ENCODE measurements at regions not wholly inside any gene's neighbourhood (a gene's known extent, or its start where the extent isn't known, plus 50 kb on each side); places are given as distances from the start of the nearest gene placed in this dataset.
"Not testable (repeated sequence)": the region's sequence is repeated elsewhere in the genome, so short reads cannot be mapped to it uniquely, and the experiment has no call there.

- TF ChIP-seq, protein P1, sequence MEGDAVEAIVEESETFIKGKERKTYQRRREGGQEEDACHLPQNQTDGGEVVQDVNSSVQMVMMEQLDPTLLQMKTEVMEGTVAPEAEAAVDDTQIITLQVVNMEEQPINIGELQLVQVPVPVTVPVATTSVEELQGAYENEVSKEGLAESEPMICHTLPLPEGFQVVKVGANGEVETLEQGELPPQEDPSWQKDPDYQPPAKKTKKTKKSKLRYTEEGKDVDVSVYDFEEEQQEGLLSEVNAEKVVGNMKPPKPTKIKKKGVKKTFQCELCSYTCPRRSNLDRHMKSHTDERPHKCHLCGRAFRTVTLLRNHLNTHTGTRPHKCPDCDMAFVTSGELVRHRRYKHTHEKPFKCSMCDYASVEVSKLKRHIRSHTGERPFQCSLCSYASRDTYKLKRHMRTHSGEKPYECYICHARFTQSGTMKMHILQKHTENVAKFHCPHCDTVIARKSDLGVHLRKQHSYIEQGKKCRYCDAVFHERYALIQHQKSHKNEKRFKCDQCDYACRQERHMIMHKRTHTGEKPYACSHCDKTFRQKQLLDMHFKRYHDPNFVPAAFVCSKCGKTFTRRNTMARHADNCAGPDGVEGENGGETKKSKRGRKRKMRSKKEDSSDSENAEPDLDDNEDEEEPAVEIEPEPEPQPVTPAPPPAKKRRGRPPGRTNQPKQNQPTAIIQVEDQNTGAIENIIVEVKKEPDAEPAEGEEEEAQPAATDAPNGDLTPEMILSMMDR (IDR thresholded peaks at IDR 0.05; ENCODE audit: insufficient read depth, low read depth, low read length), result no peak
- H3K4me3 ChIP-seq (ENCODE audit: low read depth, low read length), result no peak overlapping the region
- no peak for DNase-seq (ENCODE audit: low read depth)
These were observed 359.2 kb downstream of the DNAH5 start for GRCh38 chr5:13585324-13585723.

- DNase-seq (ENCODE audit: low read depth), result no peak
- TF ChIP-seq, protein P1 (IDR thresholded peaks at IDR 0.05; ENCODE audit: insufficient read depth, low read depth, low read length), result no peak
- no peak overlapping the region for H3K4me3 ChIP-seq (ENCODE audit: low read depth, low read length)
These were observed 362.6 kb downstream of the DNAH5 start for GRCh38 chr5:13581914-13582313.

DNA sequence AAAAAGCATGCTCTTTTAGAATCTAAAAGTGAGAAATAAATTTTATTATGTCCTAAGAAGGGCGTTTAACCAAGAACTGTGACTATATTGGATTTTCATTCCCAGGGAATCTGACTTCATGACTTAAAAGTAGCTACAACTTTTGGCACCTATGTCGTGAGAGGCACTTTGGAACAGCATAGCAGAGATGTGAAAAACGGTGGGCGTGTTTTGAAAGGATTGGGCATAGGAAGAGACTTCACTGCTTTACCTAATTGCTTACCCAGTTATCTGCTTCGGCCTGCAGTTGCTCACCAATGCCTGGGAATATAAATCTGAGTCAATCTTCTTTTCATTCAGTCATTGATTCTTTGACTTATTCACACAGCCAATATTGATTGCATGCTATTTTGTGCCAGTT lies 363.4 kb downstream of the DNAH5 start:
- no peak for DNase-seq (ENCODE audit: low read depth)
- no peak overlapping the region for H3K4me3 ChIP-seq (ENCODE audit: low read depth, low read length)
- TF ChIP-seq, protein P1 (IDR thresholded peaks at IDR 0.05; ENCODE audit: insufficient read depth, low read depth, low read length), result no peak

DNA sequence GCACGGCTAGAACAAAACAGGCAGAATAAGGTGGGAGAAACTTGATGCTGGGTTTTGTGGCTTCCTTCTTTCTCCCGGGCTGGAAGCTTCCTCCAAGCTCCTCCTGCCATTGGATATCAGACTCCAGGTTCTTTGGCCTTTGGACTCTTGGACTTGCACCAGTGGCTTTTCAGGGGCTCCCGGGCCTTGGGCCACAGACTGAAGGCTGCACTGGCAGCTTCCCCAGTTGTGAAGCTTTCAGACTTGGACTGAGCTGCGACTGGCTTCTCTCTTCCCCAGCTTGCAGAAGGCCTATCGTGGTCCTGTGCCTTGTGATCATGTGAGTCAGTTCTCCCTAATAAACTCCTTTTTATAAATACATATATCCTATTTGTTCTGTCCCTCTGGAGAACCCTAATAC lies 364.4 kb downstream of the DNAH5 start:
- DNase-seq (ENCODE audit: low read depth), result no peak
- H3K4me3 ChIP-seq (ENCODE audit: low read depth, low read length), result no peak overlapping the region
- TF ChIP-seq, protein P1 (IDR thresholded peaks at IDR 0.05; ENCODE audit: insufficient read depth, low read depth, low read length), result no peak

DNA sequence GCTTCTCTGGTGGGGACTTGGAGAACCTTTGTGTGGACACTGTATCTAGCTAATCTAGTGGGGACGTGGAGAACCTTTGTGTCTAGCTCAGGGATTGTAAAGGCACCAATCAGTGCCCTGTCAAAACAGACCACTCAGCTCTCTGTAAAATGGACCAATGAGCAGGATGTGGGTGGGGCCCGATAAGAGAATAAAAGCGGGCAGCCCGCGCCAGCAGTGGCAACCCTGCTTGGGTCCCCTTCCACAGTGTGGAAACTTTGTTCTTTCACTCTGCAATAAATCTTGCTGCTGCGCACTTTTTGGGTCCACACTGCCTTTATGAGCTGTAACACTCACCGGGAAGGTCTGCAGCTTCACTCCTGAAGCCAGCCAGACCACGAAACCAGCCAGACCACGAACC lies 365.4 kb downstream of the DNAH5 start:
- not testable (repeated sequence) for H3K4me3 ChIP-seq (ENCODE audit: low read depth, low read length); DNase-seq (ENCODE audit: low read depth)

GRCh38 chr5:13578311-13579039 lies 366.0 kb downstream of the DNAH5 start:
- H3K4me3 ChIP-seq (ENCODE audit: low read depth, low read length); DNase-seq (ENCODE audit: low read depth): not testable (repeated sequence)

- TF ChIP-seq, protein P1 (IDR thresholded peaks at IDR 0.05; ENCODE audit: insufficient read depth, low read depth, low read length), result no peak
- DNase-seq (ENCODE audit: low read depth), result no peak
- H3K4me3 ChIP-seq (ENCODE audit: low read depth, low read length), result no peak overlapping the region
These were observed 369.9 kb downstream of the DNAH5 start for GRCh38 chr5:13574574-13574973.

DNA sequence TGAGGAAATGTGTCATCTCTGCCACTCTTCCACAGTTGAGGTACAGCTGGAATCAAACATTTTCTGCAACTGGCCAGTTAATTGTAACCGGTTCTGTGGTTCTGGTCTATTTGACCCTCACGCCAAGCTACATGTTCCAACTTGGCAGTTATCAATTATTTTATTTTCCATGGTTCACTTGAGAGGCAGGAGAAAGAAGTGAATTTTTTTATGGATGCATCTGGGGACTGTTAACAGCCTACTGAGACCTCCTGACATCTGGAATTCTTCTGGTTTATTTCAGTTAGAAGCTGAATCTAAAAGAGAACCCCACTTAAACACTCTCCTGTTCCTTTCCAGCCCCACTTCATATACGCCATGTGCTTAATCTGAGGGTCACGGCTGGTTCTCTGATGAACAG lies 372.3 kb downstream of the DNAH5 start:
- DNase-seq (ENCODE audit: low read depth), result no peak
- TF ChIP-seq, protein P1 (IDR thresholded peaks at IDR 0.05; ENCODE audit: insufficient read depth, low read depth, low read length), result no peak
- H3K4me3 ChIP-seq (ENCODE audit: low read depth, low read length), result no peak overlapping the region

All from fibroblast of villous mesenchyme (primary cell).